ENCODE measurements at regions not wholly inside any gene's neighbourhood (a gene's known extent, or its start where the extent isn't known, plus 50 kb on each side); places are given as distances from the start of the nearest gene placed in this dataset.

DNA sequence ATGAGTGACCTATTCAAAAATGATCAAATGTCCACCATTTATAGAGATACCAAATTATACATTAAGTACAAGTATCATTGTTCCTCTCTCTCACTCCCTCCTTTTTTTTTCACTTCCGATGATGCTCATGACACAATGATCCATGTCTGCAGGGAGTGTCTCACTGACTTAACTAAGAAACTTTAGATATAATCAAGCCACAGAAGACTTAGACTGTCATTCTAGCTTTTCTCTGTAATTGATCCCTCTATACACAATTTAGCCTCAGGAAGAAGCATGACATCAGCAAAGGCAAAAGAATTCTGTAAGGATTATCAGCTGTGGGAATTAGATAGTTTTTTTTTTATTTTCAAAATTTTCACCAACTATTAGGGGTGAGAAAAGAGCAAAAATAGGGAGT lies 734.9 kb upstream of the PCDH9 start:
- TF ChIP-seq, protein P1, sequence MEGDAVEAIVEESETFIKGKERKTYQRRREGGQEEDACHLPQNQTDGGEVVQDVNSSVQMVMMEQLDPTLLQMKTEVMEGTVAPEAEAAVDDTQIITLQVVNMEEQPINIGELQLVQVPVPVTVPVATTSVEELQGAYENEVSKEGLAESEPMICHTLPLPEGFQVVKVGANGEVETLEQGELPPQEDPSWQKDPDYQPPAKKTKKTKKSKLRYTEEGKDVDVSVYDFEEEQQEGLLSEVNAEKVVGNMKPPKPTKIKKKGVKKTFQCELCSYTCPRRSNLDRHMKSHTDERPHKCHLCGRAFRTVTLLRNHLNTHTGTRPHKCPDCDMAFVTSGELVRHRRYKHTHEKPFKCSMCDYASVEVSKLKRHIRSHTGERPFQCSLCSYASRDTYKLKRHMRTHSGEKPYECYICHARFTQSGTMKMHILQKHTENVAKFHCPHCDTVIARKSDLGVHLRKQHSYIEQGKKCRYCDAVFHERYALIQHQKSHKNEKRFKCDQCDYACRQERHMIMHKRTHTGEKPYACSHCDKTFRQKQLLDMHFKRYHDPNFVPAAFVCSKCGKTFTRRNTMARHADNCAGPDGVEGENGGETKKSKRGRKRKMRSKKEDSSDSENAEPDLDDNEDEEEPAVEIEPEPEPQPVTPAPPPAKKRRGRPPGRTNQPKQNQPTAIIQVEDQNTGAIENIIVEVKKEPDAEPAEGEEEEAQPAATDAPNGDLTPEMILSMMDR (IDR thresholded peaks at IDR 0.05), result no peak
- no peak for DNase-seq
- Mint-ChIP-seq H3K9me3 (peaks cover 16% of the 10 kb centered on the region), H3K27ac (no peak overlapping the region), H3K4me3 (no peak overlapping the region), H3K27me3 (ENCODE audit: insufficient read depth) (no peaks in the 10 kb centered on the region), H3K36me3 (ENCODE audit: low read depth) (no peaks in the 10 kb centered on the region), H3K4me1 (ENCODE audit: low read depth) (no peaks in the 10 kb centered on the region)

- TF ChIP-seq, protein P1 (IDR thresholded peaks at IDR 0.05), result no peak
- H3K4me1 Mint-ChIP-seq (ENCODE audit: low read depth), result no peaks in the 10 kb centered on the region
- DNase-seq, result no peak
- no peak overlapping the region for H3K27ac Mint-ChIP-seq
- H3K9me3 Mint-ChIP-seq, result peaks cover 19% of the 10 kb centered on the region
- no peaks in the 10 kb centered on the region for H3K27me3 Mint-ChIP-seq (ENCODE audit: insufficient read depth)
- H3K36me3 Mint-ChIP-seq (ENCODE audit: low read depth), result no peaks in the 10 kb centered on the region
- no peak overlapping the region for H3K4me3 Mint-ChIP-seq
Observed at GRCh38 chr13:67964091-67964490, 734.0 kb upstream of the PCDH9 start.

GRCh38 chr13:67961331-67961730 lies 731.2 kb upstream of the PCDH9 start:
- Mint-ChIP-seq H3K9me3 (peaks cover 33% of the 10 kb centered on the region), H3K4me1 (ENCODE audit: low read depth) (no peaks in the 10 kb centered on the region), H3K36me3 (ENCODE audit: low read depth) (no peaks in the 10 kb centered on the region), H3K27ac (no peak overlapping the region), H3K4me3 (no peak overlapping the region), H3K27me3 (ENCODE audit: insufficient read depth) (no peaks in the 10 kb centered on the region)
- no peak for DNase-seq
- TF ChIP-seq, protein P1 (IDR thresholded peaks at IDR 0.05), result no peak

DNA sequence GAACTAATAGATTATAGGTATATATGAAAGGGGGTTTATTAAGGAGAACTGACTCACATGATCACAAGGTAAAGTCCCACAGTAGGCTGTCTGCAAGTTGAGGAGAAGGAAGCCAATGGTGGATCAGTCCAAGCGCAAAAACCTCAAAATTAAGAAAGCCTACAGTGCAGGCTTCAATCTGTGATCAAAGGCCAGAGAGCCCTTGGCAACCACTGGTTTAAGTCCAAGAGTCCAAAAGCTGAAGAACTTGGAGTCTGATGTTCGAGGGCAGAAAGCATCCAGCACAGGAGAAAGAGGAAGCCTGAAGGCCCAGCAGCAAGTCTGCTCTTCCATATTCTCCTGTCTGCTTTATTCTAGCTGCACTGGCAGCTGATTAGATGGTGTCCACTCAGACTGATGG lies 721.3 kb upstream of the PCDH9 start:
- H3K9me3 Mint-ChIP-seq, result peaks cover 24% of the 10 kb centered on the region
- no peaks in the 10 kb centered on the region for H3K4me1 Mint-ChIP-seq (ENCODE audit: low read depth)
- H3K36me3 Mint-ChIP-seq (ENCODE audit: low read depth), result no peaks in the 10 kb centered on the region
- no peak overlapping the region for H3K27ac Mint-ChIP-seq
- TF ChIP-seq, protein P1 (IDR thresholded peaks at IDR 0.05), result no peak
- no peaks in the 10 kb centered on the region for H3K27me3 Mint-ChIP-seq (ENCODE audit: insufficient read depth)
- DNase-seq, result no peak
- H3K4me3 Mint-ChIP-seq, result no peak overlapping the region

GRCh38 chr13:67950603-67951002 lies 720.5 kb upstream of the PCDH9 start:
- DNase-seq, result no peak
- TF ChIP-seq, protein P1 (IDR thresholded peaks at IDR 0.05), result no peak
- Mint-ChIP-seq H3K36me3 (ENCODE audit: low read depth) (no peaks in the 10 kb centered on the region), H3K9me3 (peaks cover 21% of the 10 kb centered on the region), H3K27ac (no peak overlapping the region), H3K4me3 (no peak overlapping the region), H3K27me3 (ENCODE audit: insufficient read depth) (no peaks in the 10 kb centered on the region), H3K4me1 (ENCODE audit: low read depth) (no peaks in the 10 kb centered on the region)

DNA sequence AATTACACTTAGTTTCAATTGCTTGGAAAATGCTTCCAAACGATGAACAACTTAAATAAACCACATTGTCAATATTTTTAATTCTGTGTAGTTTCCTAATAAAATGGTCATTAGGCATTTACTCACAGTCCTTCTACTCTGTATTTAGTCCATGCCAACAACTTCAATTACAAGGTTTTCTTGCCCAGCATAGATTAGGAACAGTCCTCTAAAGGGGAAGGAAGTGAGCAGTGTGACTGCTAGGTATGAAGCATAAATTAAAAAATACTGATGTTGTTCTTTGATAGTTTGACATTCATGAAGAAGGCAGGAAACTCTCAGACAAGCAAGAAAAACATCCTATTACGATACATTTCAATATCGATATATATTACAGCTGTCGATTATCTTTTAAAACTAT lies 716.0 kb upstream of the PCDH9 start:
- Mint-ChIP-seq H3K4me3 (no peak overlapping the region), H3K36me3 (ENCODE audit: low read depth) (peaks cover 6% of the 10 kb centered on the region; the same call in 1 of the 2 replicates), H3K9me3 (peaks cover 23% of the 10 kb centered on the region), H3K27ac (no peak overlapping the region), H3K4me1 (ENCODE audit: low read depth) (no peaks in the 10 kb centered on the region), H3K27me3 (ENCODE audit: insufficient read depth) (no peaks in the 10 kb centered on the region)
- no peak for DNase-seq
- TF ChIP-seq, protein P1 (IDR thresholded peaks at IDR 0.05), result no peak
